Trophoblast cell (in vitro differentiated cells and primary cell): ENCODE measurements at regions not wholly inside any gene's neighbourhood (a gene's known extent, or its start where the extent isn't known, plus 50 kb on each side); places are given as distances from the start of the nearest gene placed in this dataset.

Experiments
- DNase-seq, 2 donors: peaks; one replicate each; pipeline ENCODE4 v3.0.0-alpha.2; 2016
- H2AFZ ChIP-seq: 2 replicates; pipeline ENCODE4 v1.6.1; 2013; ENCODE audit warnings: low read length, moderate library complexity, mild to moderate bottlenecking; ENCODE audit not compliant: insufficient read depth, poor library complexity
- H2AK5ac ChIP-seq: 2 replicates; pipeline ENCODE4 v1.6.1; 2013; ENCODE audit warnings: mild to moderate bottlenecking, low read length
- H2BK120ac ChIP-seq: 2 replicates; pipeline ENCODE4 v1.6.1; 2013; ENCODE audit warnings: low read length, mild to moderate bottlenecking, moderate library complexity; ENCODE audit not compliant: insufficient read depth, poor library complexity
- H2BK12ac ChIP-seq: 2 replicates; pipeline ENCODE4 v1.6.1; 2013; ENCODE audit warnings: mild to moderate bottlenecking, low read length, moderate library complexity
- H2BK5ac ChIP-seq: 2 replicates; pipeline ENCODE4 v1.6.1; 2013; ENCODE audit warnings: low read length, low read depth, moderate library complexity, mild to moderate bottlenecking; ENCODE audit not compliant: poor library complexity
- H3K14ac ChIP-seq: 2 replicates; pipeline ENCODE4 v1.6.1; 2013; ENCODE audit warnings: mild to moderate bottlenecking, low read length
- H3K18ac ChIP-seq: 2 replicates; pipeline ENCODE4 v1.6.1; 2013; ENCODE audit warnings: mild to moderate bottlenecking, low read length
- H3K23ac ChIP-seq: 2 replicates; pipeline ENCODE4 v1.6.1; 2013; ENCODE audit warnings: low read length
- H3K27ac ChIP-seq: 2 replicates; pipeline ENCODE4 v1.5.1; 2013; ENCODE audit warnings: low read depth, mild to moderate bottlenecking, inconsistent platforms, low read length, moderate library complexity
- H3K27me3 ChIP-seq: 2 replicates; pipeline ENCODE4 v1.6.1; 2013; ENCODE audit warnings: inconsistent platforms, mild to moderate bottlenecking, low read length, moderate library complexity; ENCODE audit not compliant: insufficient read depth
- H3K36me3 ChIP-seq, 2 experiments: 1 replicate in 1 of 2; 2 replicates in 1 of 2; pipeline ENCODE4 v1.6.1; 2013; ENCODE audit warnings: low read length in 2 of 2, mild to moderate bottlenecking in 2 of 2, moderate library complexity in 1 of 2; ENCODE audit not compliant: insufficient read depth in 2 of 2, control insufficient read depth in 1 of 2
- H3K4ac ChIP-seq: 2 replicates; pipeline ENCODE4 v1.6.1; 2013; ENCODE audit warnings: low read depth, mild to moderate bottlenecking, low read length, moderate library complexity
- H3K4me1 ChIP-seq, 2 experiments: 1 replicate in 1 of 2; 2 replicates in 1 of 2; pipeline ENCODE4 v1.6.1; 2013; ENCODE audit warnings: low read length in 2 of 2, mild to moderate bottlenecking in 2 of 2, moderate library complexity in 1 of 2; ENCODE audit not compliant: insufficient read depth in 2 of 2, control insufficient read depth in 1 of 2
- H3K4me2 ChIP-seq: 2 replicates; pipeline ENCODE4 v1.6.1; 2013; ENCODE audit warnings: inconsistent platforms, mild to moderate bottlenecking, low read length, moderate library complexity
- H3K4me3 ChIP-seq: 2 replicates; pipeline ENCODE4 v1.5.1; 2013; ENCODE audit warnings: mild to moderate bottlenecking, low read depth, low read length, inconsistent platforms
- H3K79me1 ChIP-seq: one replicate; pipeline ENCODE4 v1.6.1; 2013; ENCODE audit warnings: low read length
- H3K79me2 ChIP-seq: 2 replicates; pipeline ENCODE4 v1.6.1; 2013; ENCODE audit warnings: low read length, mild to moderate bottlenecking; ENCODE audit not compliant: control insufficient read depth, insufficient read depth, poor library complexity
- H3K9ac ChIP-seq: 2 replicates; pipeline ENCODE4 v1.6.1; 2013; ENCODE audit warnings: mild to moderate bottlenecking, low read length
- H3K9me3 ChIP-seq: 2 replicates; pipeline ENCODE4 v1.6.1; 2013; ENCODE audit warnings: low read depth, mild to moderate bottlenecking, control low read depth, inconsistent platforms, low read length; ENCODE audit not compliant: insufficient read depth
- H4K12ac ChIP-seq: 2 replicates; pipeline ENCODE4 v1.6.1; 2013; ENCODE audit warnings: low read depth, mild to moderate bottlenecking, low read length, moderate library complexity
- H4K8ac ChIP-seq: 2 replicates; pipeline ENCODE4 v1.6.1; 2013; ENCODE audit warnings: low read depth, mild to moderate bottlenecking, low read length, moderate library complexity
- H4K91ac ChIP-seq: one replicate; pipeline ENCODE4 v1.6.1; 2013; ENCODE audit warnings: low read depth, mild to moderate bottlenecking, low read length, moderate library complexity
- WGBS: extraction: QIAGEN DNeasy Blood & Tissue Kit; methylation state at CpG from one replicate; pipeline ENCODE4 v1.1.7; 2013; ENCODE audit warnings: missing lambda C conversion rate; ENCODE audit not compliant: insufficient read length, insufficient coverage; ENCODE audit errors: extremely low coverage; 5-methylcytosine and 5-hydroxymethylcytosine counted together

- no peak overlapping the region for H3K14ac ChIP-seq
- H2AFZ ChIP-seq, result no peak overlapping the region
- H3K4ac ChIP-seq, result no peak overlapping the region
- no peak overlapping the region for H4K91ac ChIP-seq
- no peak overlapping the region for H3K9ac ChIP-seq
- H4K12ac ChIP-seq, result no peak overlapping the region
- no peak overlapping the region for H2BK120ac ChIP-seq
- no peak overlapping the region for H2AK5ac ChIP-seq
- H3K27ac ChIP-seq, result no peak overlapping the region
- no peak overlapping the region for H2BK12ac ChIP-seq
- no peak overlapping the region for H2BK5ac ChIP-seq
- H4K8ac ChIP-seq, result no peak overlapping the region
- H3K36me3 ChIP-seq, result no peaks in the 10 kb centered on the region
- H3K4me3 ChIP-seq, result no peak overlapping the region
- no peak overlapping the region for H3K4me2 ChIP-seq
- no peaks in the 10 kb centered on the region for H3K79me1 ChIP-seq
- no CpG with 5 or more reads among the region's 4 CpGs for WGBS
- peaks cover 2% of the 10 kb centered on the region for H3K27me3 ChIP-seq
- H3K79me2 ChIP-seq, result no peaks in the 10 kb centered on the region
- H3K18ac ChIP-seq, result no peak overlapping the region
- no peak overlapping the region for H3K23ac ChIP-seq
- no peak for DNase-seq
- H3K4me1 ChIP-seq, result no peaks in the 10 kb centered on the region
- H3K9me3 ChIP-seq, result no peaks in the 10 kb centered on the region
Measured at GRCh38 chr7:36025190-36025589, 127.9 kb upstream of the EEPD1 start.

DNA sequence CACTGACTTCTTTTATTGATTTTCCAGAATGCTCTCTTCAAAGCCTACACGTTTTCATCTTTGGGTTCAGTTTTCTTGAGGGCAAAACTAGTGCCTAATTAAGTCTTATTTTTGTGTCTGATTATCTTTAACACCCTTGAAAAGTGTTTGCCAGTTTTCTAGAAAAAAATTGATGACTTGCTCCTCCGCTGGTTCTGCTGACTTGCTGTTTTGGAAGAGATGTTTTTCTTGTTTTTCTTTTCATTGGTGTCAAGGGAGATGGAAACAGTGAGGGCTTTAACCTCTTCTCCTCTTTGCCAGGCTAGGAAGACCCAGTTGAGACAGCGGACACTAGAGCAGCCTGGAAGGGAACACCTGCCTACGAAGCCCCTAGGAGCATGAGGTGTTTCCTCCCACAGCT, 123.7 kb upstream of the EEPD1 start:
- WGBS, result no CpG with 5 or more reads among the region's 4 CpGs
- H3K4me3 ChIP-seq, result no peak overlapping the region
- no peaks in the 10 kb centered on the region for H3K36me3 ChIP-seq
- H2AFZ ChIP-seq, result no peak overlapping the region
- no peak overlapping the region for H2BK120ac ChIP-seq
- H2AK5ac ChIP-seq, result no peak overlapping the region
- H3K18ac ChIP-seq, result no peak overlapping the region
- no peak overlapping the region for H3K4ac ChIP-seq
- no peaks in the 10 kb centered on the region for H3K4me1 ChIP-seq
- H3K79me2 ChIP-seq, result no peaks in the 10 kb centered on the region
- H3K9ac ChIP-seq, result no peak overlapping the region
- no peak for DNase-seq
- H3K79me1 ChIP-seq, result no peaks in the 10 kb centered on the region
- H3K27me3 ChIP-seq, result peaks cover 2% of the 10 kb centered on the region
- no peak overlapping the region for H4K12ac ChIP-seq
- H4K8ac ChIP-seq, result no peak overlapping the region
- H3K14ac ChIP-seq, result no peak overlapping the region
- no peak overlapping the region for H3K4me2 ChIP-seq
- no peak overlapping the region for H3K27ac ChIP-seq
- no peak overlapping the region for H4K91ac ChIP-seq
- H2BK5ac ChIP-seq, result no peak overlapping the region
- no peak overlapping the region for H2BK12ac ChIP-seq
- H3K9me3 ChIP-seq, result peaks cover 2% of the 10 kb centered on the region
- no peak overlapping the region for H3K23ac ChIP-seq

DNA sequence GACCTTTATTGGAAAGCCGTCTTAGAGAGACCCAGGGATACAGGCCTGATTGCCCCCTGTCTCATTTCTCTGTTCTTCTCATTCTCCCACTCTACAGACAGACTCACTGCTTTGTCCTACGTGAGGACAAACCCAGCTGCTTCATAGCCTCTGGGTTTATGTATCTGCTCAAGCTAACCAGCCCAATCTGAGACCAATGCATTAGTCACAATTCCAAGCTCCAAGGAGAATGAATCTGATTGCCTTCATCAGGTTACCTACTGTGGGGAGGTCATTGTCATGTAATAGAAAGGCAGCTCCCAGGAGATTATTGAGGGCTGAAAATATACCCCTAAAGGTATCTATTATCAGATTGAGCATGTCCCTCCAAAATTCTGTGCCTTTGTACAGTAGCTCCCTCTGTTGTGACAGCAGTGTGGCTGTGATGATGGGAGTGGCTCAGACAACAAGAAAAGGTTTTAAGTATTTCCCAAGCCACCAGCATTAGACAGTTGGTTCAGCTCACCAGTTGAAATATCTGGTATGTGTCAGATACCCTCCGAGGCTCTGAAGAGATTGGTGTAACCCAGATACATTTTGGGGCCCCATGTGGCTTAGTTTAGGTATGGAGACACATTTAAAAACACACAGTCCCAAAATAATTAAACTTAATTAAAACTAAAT, 123.1 kb upstream of the EEPD1 start:
- H3K23ac ChIP-seq, result no peak overlapping the region
- H3K36me3 ChIP-seq, result no peaks in the 10 kb centered on the region
- no peak overlapping the region for H3K4ac ChIP-seq
- no peak overlapping the region for H2BK120ac ChIP-seq
- no peaks in the 10 kb centered on the region for H3K79me2 ChIP-seq
- H2AK5ac ChIP-seq, result no peak overlapping the region
- DNase-seq, result no peak
- H3K4me2 ChIP-seq, result no peak overlapping the region
- H4K91ac ChIP-seq, result no peak overlapping the region
- H4K8ac ChIP-seq, result no peak overlapping the region
- no peak overlapping the region for H2AFZ ChIP-seq
- H3K4me1 ChIP-seq, result no peaks in the 10 kb centered on the region
- no peak overlapping the region for H3K9ac ChIP-seq
- no CpG with 5 or more reads among the region's 3 CpGs for WGBS
- H3K14ac ChIP-seq, result no peak overlapping the region
- no peak overlapping the region for H3K4me3 ChIP-seq
- peaks cover 2% of the 10 kb centered on the region for H3K9me3 ChIP-seq
- no peaks in the 10 kb centered on the region for H3K79me1 ChIP-seq
- H2BK5ac ChIP-seq, result no peak overlapping the region
- H4K12ac ChIP-seq, result no peak overlapping the region
- H3K27ac ChIP-seq, result no peak overlapping the region
- H3K27me3 ChIP-seq, result peaks cover 2% of the 10 kb centered on the region
- no peak overlapping the region for H2BK12ac ChIP-seq
- no peak overlapping the region for H3K18ac ChIP-seq

DNA sequence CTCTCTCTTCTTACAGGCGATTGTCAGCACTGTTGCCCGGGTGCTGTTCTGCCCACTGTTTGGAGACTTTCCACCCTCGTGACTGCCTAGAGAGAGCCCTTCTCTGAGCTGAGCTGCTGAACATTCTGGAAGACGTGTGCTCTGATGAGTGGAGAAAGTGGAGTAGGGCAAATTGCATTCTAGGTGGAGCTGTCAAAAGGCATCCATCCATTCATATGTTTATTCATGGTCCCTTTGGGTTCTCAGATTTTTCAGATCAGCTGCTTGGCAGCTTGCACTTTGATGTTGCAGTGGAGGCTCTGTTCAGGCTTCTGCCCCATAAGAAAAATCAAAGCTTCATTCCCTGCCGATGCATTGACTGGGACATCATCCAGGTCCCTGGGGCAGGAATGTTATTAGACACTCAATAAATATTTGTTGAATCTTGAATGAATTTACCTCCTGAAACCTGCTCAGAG, 120.7 kb upstream of the EEPD1 start:
- Histone ChIP-seq H4K91ac (no peak overlapping the region), H3K14ac (no peak overlapping the region), H3K4me3 (no peak overlapping the region), H2BK12ac (no peak overlapping the region), H2BK120ac (no peak overlapping the region), H3K36me3 (no peaks in the 10 kb centered on the region), H3K9ac (no peak overlapping the region), H3K79me1 (peaks cover 4% of the 10 kb centered on the region), H3K27ac (no peak overlapping the region), H3K4me2 (no peak overlapping the region), H4K12ac (no peak overlapping the region), H4K8ac (no peak overlapping the region), H3K9me3 (peaks cover 2% of the 10 kb centered on the region), H3K79me2 (no peaks in the 10 kb centered on the region), H3K18ac (no peak overlapping the region), H3K4me1 (peaks cover 6 to 9% of the 10 kb centered on the region in 2 experiments), H3K4ac (no peak overlapping the region), H2AK5ac (no peak overlapping the region), H3K23ac (no peak overlapping the region), H2BK5ac (no peak overlapping the region), H2AFZ (no peak overlapping the region), H3K27me3 (peaks cover 2% of the 10 kb centered on the region)
- WGBS, result no CpG with 5 or more reads among the region's 5 CpGs
- DNase-seq, result no peak
